Astrocyte (in vitro differentiated cells and primary cell): ENCODE measurements at regions not wholly inside any gene's neighbourhood (a gene's known extent, or its start where the extent isn't known, plus 50 kb on each side); places are given as distances from the start of the nearest gene placed in this dataset.
A peak's percentile ranks its signal among the peaks of the same experiment; 100 is the strongest.

Experiments
- DNase-seq: peaks from one replicate; pipeline ENCODE4 v3.0.0-alpha.2; 2010; ENCODE audit warnings: low read depth
- FAIRE-seq: peaks from 2 replicates; lab custom pipeline; 2011; peaks lifted over from hg19 to GRCh38; lab: Jason Lieb, UNC
- H2AFZ ChIP-seq: 2 replicates; pipeline ENCODE4 v1.6.0; 2012; ENCODE audit warnings: low read depth, low read length, inconsistent platforms
- H3K27ac ChIP-seq: 2 replicates; pipeline ENCODE4 v1.5.1; 2011; ENCODE audit warnings: low read depth, low read length, inconsistent platforms
- H3K27me3 ChIP-seq: 2 replicates; pipeline ENCODE4 v1.6.0; 2011; ENCODE audit warnings: low read length, inconsistent platforms; ENCODE audit not compliant: insufficient read depth
- H3K36me3 ChIP-seq: 2 replicates; pipeline ENCODE4 v1.5.1; 2011; ENCODE audit warnings: low read length, inconsistent platforms; ENCODE audit not compliant: insufficient read depth
- H3K4me1 ChIP-seq: 2 replicates; pipeline ENCODE4 v1.5.1; 2011; ENCODE audit warnings: low read length, inconsistent platforms; ENCODE audit not compliant: insufficient read depth
- H3K4me2 ChIP-seq: 2 replicates; pipeline ENCODE4 v1.6.0; 2012; ENCODE audit warnings: low read length, inconsistent platforms
- H3K4me3 ChIP-seq: 2 replicates; pipeline ENCODE4 v1.5.1; 2011; ENCODE audit warnings: low read depth, mild to moderate bottlenecking, low read length, inconsistent platforms; ENCODE audit not compliant: insufficient read depth
- H3K79me2 ChIP-seq: 2 replicates; pipeline ENCODE4 v1.6.0; 2012; ENCODE audit warnings: mild to moderate bottlenecking, low read length, inconsistent platforms; ENCODE audit not compliant: insufficient read depth
- H3K9ac ChIP-seq: 2 replicates; pipeline ENCODE4 v1.6.0; 2012; ENCODE audit warnings: mild to moderate bottlenecking, low read length, inconsistent platforms
- H3K9me3 ChIP-seq: 2 replicates; pipeline ENCODE4 v1.5.1; 2012; ENCODE audit warnings: low read depth, mild to moderate bottlenecking, low read length, inconsistent platforms; ENCODE audit not compliant: insufficient read depth
- H4K20me1 ChIP-seq: 2 replicates; pipeline ENCODE4 v1.6.0; 2012; ENCODE audit warnings: low read length, inconsistent platforms; ENCODE audit not compliant: insufficient read depth
- H3K27ac Mint-ChIP-seq: one replicate; pipeline ENCODE4 v1.8.0; 2021; ENCODE audit warnings: mild to moderate bottlenecking, mixed read lengths; ENCODE audit not compliant: unreplicated experiment
- H3K27me3 Mint-ChIP-seq: one replicate; pipeline ENCODE4 v1.8.0; 2021; ENCODE audit warnings: low read depth, mixed read lengths; ENCODE audit not compliant: unreplicated experiment
- H3K36me3 Mint-ChIP-seq: one replicate; pipeline ENCODE4 v1.8.0; 2021; ENCODE audit warnings: low read depth, mixed read lengths; ENCODE audit not compliant: unreplicated experiment
- H3K4me1 Mint-ChIP-seq: one replicate; pipeline ENCODE4 v1.8.0; 2021; ENCODE audit warnings: low read depth, mixed read lengths; ENCODE audit not compliant: unreplicated experiment
- H3K4me3 Mint-ChIP-seq: one replicate; pipeline ENCODE4 v1.8.0; 2021; ENCODE audit warnings: mild to moderate bottlenecking, moderate library complexity, mixed read lengths; ENCODE audit not compliant: unreplicated experiment
- H3K9me3 Mint-ChIP-seq: one replicate; pipeline ENCODE4 v1.8.0; 2021; ENCODE audit warnings: mild to moderate bottlenecking, mixed read lengths; ENCODE audit not compliant: unreplicated experiment
- CTCF ChIP-seq: IDR thresholded peaks from 2 replicates; pipeline ENCODE4 v1.5.1; 2011; ENCODE audit warnings: low read depth, mild to moderate bottlenecking, inconsistent platforms, low read length, moderate library complexity; ENCODE audit not compliant: insufficient read depth
- EZH2 ChIP-seq: IDR thresholded peaks from 2 replicates; pipeline ENCODE4 v1.6.1; 2012; ENCODE audit warnings: mild to moderate bottlenecking, low read length, inconsistent platforms; ENCODE audit not compliant: insufficient read depth

DNA sequence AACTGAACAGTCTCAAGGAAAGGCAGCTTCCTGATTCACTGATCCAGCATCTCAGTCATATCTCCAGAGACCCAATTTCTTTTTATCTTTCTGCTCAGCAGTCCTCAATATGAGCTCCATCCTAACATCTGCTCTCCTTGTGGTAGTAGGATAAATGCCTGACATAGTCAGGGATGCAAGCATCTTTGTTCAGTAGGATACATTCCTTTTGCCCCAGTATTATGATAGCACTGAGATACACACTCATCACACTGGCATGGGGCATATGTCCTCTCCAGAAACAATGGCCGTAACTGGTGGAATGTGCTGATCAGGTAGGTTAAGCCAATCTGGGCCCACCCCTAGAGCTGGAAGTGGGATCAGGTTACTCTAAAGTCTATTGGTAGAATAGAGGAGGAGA, 207.2 kb downstream of the ETAA1 start:
- peaks cover 4% of the 10 kb centered on the region for H3K4me1 ChIP-seq
- no peak overlapping the region for H3K27ac ChIP-seq
- DNase-seq (peak; percentile 67), FAIRE-seq (no peak)
- H3K36me3 ChIP-seq = no peaks in the 10 kb centered on the region
- H3K36me3 Mint-ChIP-seq = no peaks in the 10 kb centered on the region
- no peaks in the 10 kb centered on the region for H3K27me3 Mint-ChIP-seq
- no peak overlapping the region for H3K4me2 ChIP-seq
- no peak overlapping the region for H3K4me3 ChIP-seq
- no peaks in the 10 kb centered on the region for H3K9me3 Mint-ChIP-seq
- no peak overlapping the region for H3K27ac Mint-ChIP-seq
- H3K9me3 ChIP-seq = no peaks in the 10 kb centered on the region
- H3K9ac ChIP-seq = no peak overlapping the region
- H4K20me1 ChIP-seq = no peaks in the 10 kb centered on the region
- H3K79me2 ChIP-seq = no peaks in the 10 kb centered on the region
- H2AFZ ChIP-seq = no peak overlapping the region
- H3K4me1 Mint-ChIP-seq = peaks cover 18% of the 10 kb centered on the region
- no peaks in the 10 kb centered on the region for H3K27me3 ChIP-seq
- no peak overlapping the region for H3K4me3 Mint-ChIP-seq
- TF ChIP-seq CTCF (no peak), EZH2 (no peak)

- peaks cover 4% of the 10 kb centered on the region for H3K4me1 ChIP-seq
Measured at GRCh38 chr2:67612576-67613042, 215.5 kb downstream of the ETAA1 start.

More at GRCh38 chr2:67612576-67613042, 215.5 kb downstream of the ETAA1 start:
- H4K20me1 ChIP-seq = no peaks in the 10 kb centered on the region
- Mint-ChIP-seq H3K4me3 (no peak overlapping the region), H3K9me3 (no peaks in the 10 kb centered on the region), H3K27ac (no peak overlapping the region), H3K4me1 (peaks cover 10% of the 10 kb centered on the region), H3K27me3 (no peaks in the 10 kb centered on the region), H3K36me3 (no peaks in the 10 kb centered on the region)
- TF ChIP-seq EZH2 (no peak), CTCF (no peak)
- H3K9ac ChIP-seq = no peak overlapping the region
- H2AFZ ChIP-seq = no peak overlapping the region
- H3K36me3 ChIP-seq = no peaks in the 10 kb centered on the region
- no peaks in the 10 kb centered on the region for H3K9me3 ChIP-seq
- no peaks in the 10 kb centered on the region for H3K79me2 ChIP-seq
- no peak overlapping the region for H3K4me3 ChIP-seq
- DNase-seq (no peak), FAIRE-seq (no peak)
- H3K4me2 ChIP-seq = no peak overlapping the region
- no peak overlapping the region for H3K27ac ChIP-seq
- no peaks in the 10 kb centered on the region for H3K27me3 ChIP-seq
